ENCODE measurements at regions not wholly inside any gene's neighbourhood (a gene's known extent, or its start where the extent isn't known, plus 50 kb on each side); places are given as distances from the start of the nearest gene placed in this dataset.

DNA sequence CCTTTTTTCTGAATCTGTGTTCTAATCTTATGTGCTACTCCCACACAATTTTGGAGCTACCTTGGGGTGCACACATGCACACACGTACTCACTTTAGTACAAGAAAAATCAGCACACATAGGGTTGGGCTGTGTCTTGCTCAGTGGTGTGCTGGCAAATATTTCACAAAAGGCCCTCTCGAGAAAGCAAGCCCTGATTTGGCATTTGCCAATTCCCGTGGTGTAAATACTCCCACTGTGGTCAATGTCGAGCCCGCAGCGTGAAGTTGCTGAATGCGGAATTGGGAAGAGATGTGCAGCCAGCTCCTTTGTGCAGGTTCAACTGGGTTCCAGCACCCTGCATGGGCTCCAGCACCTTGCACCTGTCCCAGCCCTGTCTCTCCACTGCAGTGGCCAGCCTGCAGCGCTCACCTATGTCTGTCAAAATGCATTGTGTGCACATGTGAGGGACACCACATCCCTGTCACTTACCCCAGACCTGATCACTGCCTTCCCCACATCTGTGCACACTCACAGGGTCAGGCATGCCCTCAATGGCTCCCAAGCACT lies 78.4 kb upstream of the WNT4 start:
- no peak for DNase-seq (ENCODE audit: low read depth)

- no peak for DNase-seq (ENCODE audit: low read depth)
Observed at GRCh38 chr1:22222723-22223122, 79.8 kb upstream of the WNT4 start.

DNA sequence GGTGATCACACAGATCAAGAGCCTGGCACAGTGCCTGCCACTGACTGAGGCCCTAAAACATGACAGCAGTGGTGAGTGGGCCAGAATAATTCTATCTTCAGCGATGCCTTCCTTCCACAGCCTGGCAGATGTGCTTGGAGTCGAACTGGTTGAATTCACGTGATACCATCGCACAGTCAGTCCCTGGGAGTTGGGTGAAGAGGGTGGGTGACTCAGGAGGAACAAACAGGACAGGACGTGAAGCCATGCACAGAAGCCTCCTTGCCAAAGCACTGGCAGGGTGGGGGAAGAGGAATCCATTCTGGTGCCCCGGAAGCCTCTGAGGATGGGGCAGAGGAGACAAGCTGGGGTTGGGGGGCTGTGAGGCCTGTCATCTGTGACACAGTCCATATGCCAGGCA lies 80.3 kb upstream of the WNT4 start:
- DNase-seq (ENCODE audit: low read depth), result no peak

DNA sequence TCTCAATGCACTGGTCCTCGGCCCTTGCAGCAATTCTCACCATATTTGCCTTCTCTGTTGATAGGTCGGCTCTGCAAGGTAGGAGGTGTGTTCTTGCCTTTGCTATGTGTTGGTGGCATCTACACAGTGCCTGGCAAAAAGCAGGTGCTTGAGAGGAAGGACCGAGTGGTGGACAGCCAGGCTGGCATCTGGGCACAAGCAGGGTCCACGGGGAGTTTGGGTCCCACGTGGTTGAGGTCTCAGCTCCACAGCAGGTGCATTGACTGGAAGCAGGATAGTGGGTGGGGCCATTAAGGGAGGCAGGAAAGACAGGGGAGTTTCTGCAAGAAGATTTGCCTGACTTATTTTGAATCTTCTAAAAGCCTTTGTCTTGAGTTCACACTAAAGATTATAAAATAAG lies 81.2 kb upstream of the WNT4 start:
- no peak for DNase-seq (ENCODE audit: low read depth)

DNA sequence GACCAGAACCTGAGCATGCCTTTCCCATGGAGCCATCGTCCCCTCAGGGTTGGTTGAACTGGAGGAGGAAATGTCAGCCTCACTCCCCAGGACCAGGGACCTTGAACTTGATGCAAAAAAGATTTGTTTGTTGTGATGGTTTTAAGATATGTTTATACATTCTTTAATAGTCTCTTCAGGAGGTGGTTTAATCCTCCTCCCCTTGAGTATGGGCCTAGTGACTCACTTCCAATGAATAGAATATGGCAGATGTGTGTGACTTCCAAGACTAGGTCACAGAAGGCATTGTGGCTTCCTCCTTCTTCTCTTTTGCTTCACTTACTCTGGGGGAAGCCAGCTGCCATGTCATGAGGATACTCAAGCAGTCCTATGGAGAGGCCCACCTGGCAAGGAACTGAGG lies 81.7 kb upstream of the WNT4 start:
- DNase-seq (ENCODE audit: low read depth), result no peak

GRCh38 chr1:22225858-22226589 lies 83.1 kb upstream of the WNT4 start:
- DNase-seq (ENCODE audit: low read depth), result no peak

- no peak for DNase-seq (ENCODE audit: low read depth)
Observed at GRCh38 chr1:22228074-22228473, 85.2 kb upstream of the WNT4 start.

DNA sequence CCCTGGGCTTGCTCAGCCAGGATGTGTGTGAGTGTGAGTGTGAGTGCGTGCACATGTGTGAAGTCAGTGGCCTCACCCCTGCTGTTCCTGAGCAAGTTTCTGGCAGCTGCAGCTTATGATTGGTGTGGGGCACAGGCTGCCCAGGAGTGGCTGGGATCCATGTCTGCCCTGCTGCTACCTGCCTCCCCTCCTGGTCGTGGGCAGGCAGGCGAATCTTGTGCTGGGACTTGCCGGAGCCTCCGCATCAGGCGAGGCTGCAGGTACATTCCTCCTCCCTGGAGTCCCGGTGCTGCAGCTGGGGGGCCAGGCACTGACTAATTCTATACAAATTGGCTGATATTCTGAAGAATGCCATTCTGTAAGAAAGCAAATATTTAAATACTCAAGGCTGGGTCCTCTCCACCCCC lies 85.6 kb upstream of the WNT4 start:
- no peak for DNase-seq (ENCODE audit: low read depth)

DNA sequence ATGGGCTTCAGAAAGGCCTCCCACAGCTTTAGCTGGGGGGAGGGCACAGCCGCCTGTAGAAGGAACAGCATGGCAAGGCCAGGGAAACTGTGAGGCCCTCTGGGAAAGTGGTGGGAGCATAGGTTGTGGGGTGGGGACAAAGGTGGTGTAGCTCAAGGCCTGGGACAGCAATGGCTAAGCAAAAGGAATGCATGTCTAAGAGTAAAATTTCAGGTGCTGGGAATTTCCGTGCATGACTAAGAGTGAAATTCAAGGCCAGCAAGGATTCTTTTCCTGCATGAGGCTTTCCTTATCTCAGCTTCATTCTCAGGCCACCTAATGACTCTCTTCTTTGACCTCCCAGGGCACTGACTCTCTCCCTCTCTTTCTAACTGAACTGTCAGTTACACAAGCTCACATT lies 86.5 kb upstream of the WNT4 start:
- no peak for DNase-seq (ENCODE audit: low read depth)

- DNase-seq (ENCODE audit: low read depth), result no peak
Observed at GRCh38 chr1:22231068-22231593, 88.2 kb upstream of the WNT4 start.

DNA sequence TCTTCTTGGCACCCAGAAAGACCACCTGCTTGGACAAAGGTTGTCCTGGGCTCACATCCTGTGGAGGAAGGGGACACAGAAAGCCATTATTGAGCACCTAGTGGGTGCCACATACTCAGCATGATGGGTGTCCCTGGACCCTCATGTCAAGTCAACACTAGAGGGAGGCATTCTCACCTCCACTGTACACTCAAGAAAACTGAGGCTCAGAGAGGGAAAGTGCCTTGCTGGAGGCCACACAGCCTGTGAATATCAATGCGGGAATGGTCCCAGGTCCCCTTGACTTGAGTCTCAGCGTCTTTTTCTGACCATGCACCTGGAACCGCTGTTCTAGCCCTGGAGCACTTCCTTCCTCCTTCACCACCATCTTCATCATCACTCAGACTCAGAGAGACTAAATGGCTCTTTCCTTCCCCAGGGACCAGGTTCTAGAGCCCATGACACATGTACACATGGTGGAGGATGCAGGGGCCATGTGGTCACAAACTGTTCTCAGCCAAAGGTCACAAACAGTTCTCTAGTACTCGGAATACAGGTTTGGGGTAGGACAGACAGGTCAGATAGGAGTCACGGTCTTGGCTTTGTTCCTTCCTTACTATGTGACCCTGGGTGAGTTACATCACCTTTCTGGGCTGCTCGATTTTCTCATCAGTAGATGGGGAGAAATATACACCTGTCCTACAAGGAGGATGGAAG lies 89.2 kb upstream of the WNT4 start:
- DNase-seq (ENCODE audit: low read depth), result no peak

GRCh38 chr1:22233222-22233621 lies 90.3 kb upstream of the WNT4 start:
- DNase-seq (ENCODE audit: low read depth), result no peak

DNA sequence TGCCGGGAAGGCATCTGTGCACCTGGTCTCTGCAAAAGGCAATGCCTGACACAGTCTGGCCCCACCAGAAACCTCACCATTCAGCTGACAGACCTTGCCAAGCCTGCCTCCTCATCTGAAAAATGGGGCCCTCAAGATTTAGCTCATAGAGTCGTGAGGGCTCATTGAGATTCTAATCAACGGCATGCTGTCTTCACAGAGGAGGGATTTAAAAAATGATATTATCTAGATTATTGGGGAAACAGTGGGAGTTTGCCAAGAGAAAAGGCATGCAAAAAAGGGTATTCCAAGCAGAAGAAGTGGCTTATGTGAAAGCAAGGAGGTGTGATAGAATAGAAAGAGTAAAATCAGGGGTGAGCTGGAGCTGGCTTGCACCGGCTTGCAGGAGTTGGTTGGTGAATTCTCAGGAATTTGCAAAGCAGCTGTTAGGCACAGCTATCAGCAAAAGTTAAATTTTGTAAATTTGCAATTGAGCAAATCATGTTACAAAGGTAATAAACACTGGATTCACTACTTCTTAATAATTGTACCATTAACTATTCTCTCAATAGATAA lies 91.7 kb upstream of the WNT4 start:
- DNase-seq (ENCODE audit: low read depth), result no peak

DNA sequence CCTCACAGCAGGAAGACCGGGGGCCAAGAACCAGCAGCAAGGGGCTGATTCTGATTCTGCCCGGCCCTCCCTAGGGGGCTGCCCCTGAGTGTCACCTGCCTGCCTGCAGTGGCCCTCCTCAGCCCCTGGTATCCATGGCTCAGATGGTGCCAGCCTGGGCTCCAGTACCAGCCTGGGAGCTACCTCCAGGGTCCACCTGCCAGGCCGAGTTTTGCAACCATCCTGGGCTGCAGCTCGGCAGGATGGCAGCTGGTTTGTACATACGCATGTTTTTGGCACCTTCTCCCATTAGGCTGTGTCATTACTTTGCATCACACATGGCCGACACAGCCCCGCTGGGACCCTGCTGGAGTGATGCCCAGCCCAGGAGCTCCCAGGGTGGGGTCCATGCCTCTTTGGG lies 93.3 kb upstream of the WNT4 start:
- DNase-seq (ENCODE audit: low read depth), result no peak

GRCh38 chr1:22236900-22237299 lies 94.0 kb upstream of the WNT4 start:
- DNase-seq (ENCODE audit: low read depth), result no peak

GRCh38 chr1:22237433-22238093 lies 94.7 kb upstream of the WNT4 start:
- no peak for DNase-seq (ENCODE audit: low read depth)

GRCh38 chr1:22238356-22239224 lies 95.7 kb upstream of the WNT4 start:
- DNase-seq (ENCODE audit: low read depth), result no peak

GRCh38 chr1:22239378-22239777 lies 96.5 kb upstream of the WNT4 start:
- no peak for DNase-seq (ENCODE audit: low read depth)

DNA sequence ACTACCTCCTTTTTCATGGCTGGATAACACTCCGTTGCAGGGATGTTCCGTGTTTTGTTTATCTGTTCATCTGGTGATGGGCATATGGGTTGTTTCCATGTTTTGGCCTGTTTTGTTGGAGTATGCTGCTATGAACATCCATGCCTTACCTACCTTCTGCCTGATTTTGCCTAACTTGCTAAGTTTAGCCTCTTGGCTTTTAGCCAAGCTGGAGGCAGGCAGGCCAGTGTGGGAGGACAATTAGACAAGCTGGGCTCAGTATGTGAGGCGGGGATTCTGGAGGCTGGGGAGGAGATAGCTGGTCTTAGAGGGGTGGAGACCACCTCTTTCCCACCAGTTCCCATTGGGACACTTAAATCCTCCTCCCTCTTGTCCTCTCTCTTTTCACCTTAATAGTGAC lies 98.4 kb upstream of the WNT4 start:
- no peak for DNase-seq (ENCODE audit: low read depth)

DNA sequence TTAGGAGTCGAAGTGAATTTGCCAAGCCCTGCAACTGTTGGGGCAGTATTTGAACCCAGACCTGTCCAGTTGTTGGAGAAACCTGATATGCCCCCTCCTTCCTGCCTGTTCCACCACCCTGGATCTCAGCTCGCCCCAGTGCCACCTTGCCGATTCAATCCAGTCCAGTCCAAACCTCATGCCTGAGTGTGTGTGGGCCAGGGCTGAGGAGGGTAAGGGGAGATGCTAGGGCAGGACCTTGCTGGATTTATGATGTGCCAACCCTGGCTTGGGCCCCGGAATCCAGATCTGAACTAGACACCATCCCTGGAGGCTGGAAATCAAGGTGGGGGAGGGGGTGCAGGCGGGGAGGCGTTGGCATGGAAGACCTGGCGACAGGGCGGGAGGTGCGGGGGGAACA lies 98.9 kb upstream of the WNT4 start:
- no peak for DNase-seq (ENCODE audit: low read depth)

DNA sequence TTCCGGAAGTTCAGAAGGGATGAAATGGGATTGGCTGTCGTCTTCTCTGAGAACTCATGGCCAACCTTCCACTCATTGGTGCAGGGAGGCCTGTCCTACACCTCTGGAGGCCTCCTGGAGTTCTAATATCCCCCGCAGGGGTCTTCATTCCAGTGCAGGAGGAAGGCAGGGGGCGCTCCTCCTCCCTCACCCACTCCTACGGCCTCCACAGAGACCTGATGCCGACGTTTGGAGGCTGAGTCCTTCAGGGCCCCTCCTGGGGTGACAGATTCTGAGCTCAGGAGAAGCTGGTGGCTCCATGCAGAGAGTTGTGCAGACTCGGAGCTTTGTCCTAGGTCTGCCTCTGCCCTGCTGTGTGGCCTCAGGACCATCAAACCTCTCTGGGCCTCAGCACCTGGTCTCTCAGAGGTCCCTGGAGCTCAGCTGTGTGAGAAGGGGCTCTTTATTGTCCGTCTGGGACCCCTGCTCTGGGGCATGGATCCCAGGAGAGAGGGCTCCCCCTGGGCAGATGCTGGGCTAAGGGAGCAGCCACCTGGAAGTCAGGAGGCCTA lies 102.3 kb upstream of the WNT4 start:
- no peak for DNase-seq (ENCODE audit: low read depth)
